AG09319 (cell line): ENCODE measurements at regions not wholly inside any gene's neighbourhood (a gene's known extent, or its start where the extent isn't known, plus 50 kb on each side); places are given as distances from the start of the nearest gene placed in this dataset.

Experiments
- DNase-seq: peaks from one replicate; pipeline ENCODE4 v3.0.0-alpha.2; 2010; ENCODE audit warnings: low read depth; ENCODE audit errors: extremely low read depth
- TF ChIP-seq, protein P1 (sequence below): IDR thresholded peaks from 2 replicates; pipeline ENCODE4 v1.5.1; 2011; ENCODE audit warnings: low read depth, mild to moderate bottlenecking, inconsistent platforms, low read length, moderate library complexity

- TF ChIP-seq, protein P1, sequence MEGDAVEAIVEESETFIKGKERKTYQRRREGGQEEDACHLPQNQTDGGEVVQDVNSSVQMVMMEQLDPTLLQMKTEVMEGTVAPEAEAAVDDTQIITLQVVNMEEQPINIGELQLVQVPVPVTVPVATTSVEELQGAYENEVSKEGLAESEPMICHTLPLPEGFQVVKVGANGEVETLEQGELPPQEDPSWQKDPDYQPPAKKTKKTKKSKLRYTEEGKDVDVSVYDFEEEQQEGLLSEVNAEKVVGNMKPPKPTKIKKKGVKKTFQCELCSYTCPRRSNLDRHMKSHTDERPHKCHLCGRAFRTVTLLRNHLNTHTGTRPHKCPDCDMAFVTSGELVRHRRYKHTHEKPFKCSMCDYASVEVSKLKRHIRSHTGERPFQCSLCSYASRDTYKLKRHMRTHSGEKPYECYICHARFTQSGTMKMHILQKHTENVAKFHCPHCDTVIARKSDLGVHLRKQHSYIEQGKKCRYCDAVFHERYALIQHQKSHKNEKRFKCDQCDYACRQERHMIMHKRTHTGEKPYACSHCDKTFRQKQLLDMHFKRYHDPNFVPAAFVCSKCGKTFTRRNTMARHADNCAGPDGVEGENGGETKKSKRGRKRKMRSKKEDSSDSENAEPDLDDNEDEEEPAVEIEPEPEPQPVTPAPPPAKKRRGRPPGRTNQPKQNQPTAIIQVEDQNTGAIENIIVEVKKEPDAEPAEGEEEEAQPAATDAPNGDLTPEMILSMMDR: no peak
- no peak for DNase-seq
Observed at GRCh38 chr13:73721571-73721970, 412.6 kb downstream of the KLF12 start.

- TF ChIP-seq, protein P1: no peak
- no peak for DNase-seq
Observed at GRCh38 chr13:73720216-73720840, 413.9 kb downstream of the KLF12 start.

GRCh38 chr13:73718246-73718645, 416.0 kb downstream of the KLF12 start:
- TF ChIP-seq, protein P1: no peak
- no peak for DNase-seq

GRCh38 chr13:73717632-73718031, 416.6 kb downstream of the KLF12 start:
- TF ChIP-seq, protein P1: no peak
- no peak for DNase-seq

DNA sequence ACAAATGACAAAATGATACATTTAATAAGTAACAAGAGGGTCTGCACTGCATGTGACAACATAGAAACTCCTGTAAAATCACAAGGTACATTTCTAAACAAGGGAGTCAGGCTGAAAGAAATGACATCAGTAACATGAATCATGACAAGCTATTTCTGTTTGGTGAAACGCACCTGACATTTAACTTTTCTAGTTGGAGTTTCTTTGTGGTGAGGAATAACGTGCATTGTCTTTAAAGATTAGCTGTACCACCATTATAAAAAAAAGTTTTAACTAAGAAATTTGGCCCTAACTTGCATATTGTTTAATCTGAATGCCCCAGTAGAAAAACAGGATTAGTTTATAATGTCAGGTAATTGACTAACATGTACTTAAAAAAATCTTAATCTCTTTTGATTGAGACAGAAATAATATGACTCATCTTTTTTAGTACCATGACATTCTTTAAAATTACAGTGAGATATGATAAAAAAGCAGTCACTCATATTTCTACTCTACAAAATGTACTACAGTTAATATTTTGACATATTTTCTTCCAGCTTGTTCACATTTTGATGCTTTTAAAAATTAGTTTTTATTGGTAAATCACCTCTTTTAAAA, 418.2 kb downstream of the KLF12 start:
- no peak for DNase-seq

DNA sequence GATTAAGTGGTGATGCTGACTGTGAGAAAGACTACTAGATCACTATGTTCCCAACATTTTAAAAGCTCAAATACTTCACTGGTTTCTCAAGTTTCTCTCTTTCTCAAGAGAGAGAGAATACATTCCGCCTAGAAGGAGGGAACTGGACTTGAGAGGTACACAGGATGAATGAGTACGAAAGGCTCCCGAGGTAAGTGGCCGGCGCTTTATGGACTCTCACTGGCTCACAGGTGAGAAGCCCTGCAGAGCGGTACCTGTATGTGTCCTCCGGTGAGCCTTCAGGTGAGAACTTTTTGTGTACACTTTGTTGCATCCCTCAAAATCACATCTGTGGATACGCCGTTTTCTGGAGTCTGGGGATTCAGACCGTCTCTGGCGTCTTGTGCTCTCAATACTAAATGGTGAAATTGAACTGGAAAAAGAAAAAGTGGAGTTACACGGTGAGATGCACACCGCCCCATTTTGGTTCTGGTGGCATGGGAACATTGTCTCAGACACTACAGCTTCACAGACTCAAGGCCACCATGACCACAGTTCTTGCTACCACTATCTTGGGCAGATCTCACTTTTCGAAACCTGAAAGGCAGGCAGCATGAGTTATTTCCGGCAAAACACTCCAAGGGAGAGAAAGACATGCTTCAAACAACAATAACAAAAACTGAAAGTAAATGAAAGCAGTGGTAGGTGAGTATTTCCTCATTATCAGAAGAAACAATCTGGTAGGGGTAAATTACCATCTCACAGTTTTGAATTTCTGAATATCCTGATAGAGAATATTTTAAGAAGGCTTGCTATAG, 418.9 kb downstream of the KLF12 start:
- DNase-seq: no peak
- TF ChIP-seq, protein P1: no peak

More for the DNA sequence above, 418.2 kb downstream of the KLF12 start:
- TF ChIP-seq, protein P1: no peak

DNA sequence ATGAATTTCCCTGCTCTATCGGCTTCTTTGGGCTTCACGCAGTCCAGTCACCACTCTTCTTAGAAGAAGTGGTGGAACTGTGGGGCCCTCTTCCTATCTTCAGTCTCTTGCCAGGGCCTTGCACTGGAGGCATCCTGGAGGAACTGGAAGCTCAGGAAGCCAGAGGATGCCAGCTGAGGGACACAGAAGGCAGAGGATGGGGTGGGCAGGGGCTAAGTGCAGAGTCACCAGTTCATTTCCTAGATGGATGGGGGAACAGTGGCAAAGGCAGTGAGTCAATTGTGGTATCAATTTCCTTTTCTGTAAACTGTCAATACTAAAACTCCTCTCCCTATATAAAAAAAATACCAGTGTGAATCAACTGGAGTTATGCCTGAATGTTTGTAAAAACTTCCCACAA, 419.7 kb downstream of the KLF12 start:
- TF ChIP-seq, protein P1: no peak
- DNase-seq: no peak
